OCI-LY7 (cell line): ENCODE measurements at regions not wholly inside any gene's neighbourhood (a gene's known extent, or its start where the extent isn't known, plus 50 kb on each side); places are given as distances from the start of the nearest gene placed in this dataset.

Experiments
- BruUV-seq: library from RNA; stranded (reverse); fragments of 400-500 nt; replicated peaks from 2 replicates; lab custom pipeline; 2021; lab: Mats Ljungman, UMichigan
- CTCF ChIA-PET: fragments of 300-600 bp; sonication (Branson Sonifier 250); formaldehyde crosslinking; loops from one replicate; lab custom pipeline; 2022; ENCODE audit warnings: antibody characterized with exemption; ENCODE audit not compliant: unreplicated experiment; lab: Charles Lee
- POLR2A ChIA-PET: fragments of 300-600 bp; sonication (Branson Sonifier 250); formaldehyde crosslinking; loops from one replicate; lab custom pipeline; 2022; ENCODE audit warnings: antibody characterized with exemption; lab: Charles Lee
- DNase-seq: peaks from one replicate; pipeline ENCODE4 v3.0.0-alpha.2; 2015; ENCODE audit warnings: low spot score
- H2AFZ ChIP-seq: fragments of 200-600 bp; sonication (generic), shearing (Covaris generic); 2 replicates; pipeline ENCODE4 v1.6.1; 2014; ENCODE audit warnings: mild to moderate bottlenecking, antibody characterized with exemption, low read length, moderate library complexity
- H3K27ac ChIP-seq: fragments of 200-600 bp; sonication (generic); 2 replicates; pipeline ENCODE4 v1.5.1; 2014; ENCODE audit warnings: mixed run types, low read depth, mild to moderate bottlenecking, moderate library complexity, low read length, inconsistent platforms; ENCODE audit not compliant: poor library complexity, severe bottlenecking
- H3K36me3 ChIP-seq: fragments of 200-600 bp; sonication (generic); 2 replicates; pipeline ENCODE4 v1.6.1; 2014; ENCODE audit warnings: mild to moderate bottlenecking, antibody characterized with exemption, low read length, moderate library complexity, mixed read lengths; ENCODE audit not compliant: insufficient read depth
- H3K4me1 ChIP-seq: fragments of 200-600 bp; sonication (generic); 2 replicates; pipeline ENCODE4 v1.5.1; 2014; ENCODE audit warnings: mild to moderate bottlenecking, low read length; ENCODE audit not compliant: insufficient read depth, poor library complexity, severe bottlenecking
- H3K4me2 ChIP-seq: fragments of 200-600 bp; sonication (generic); 2 replicates; pipeline ENCODE4 v1.6.1; 2014; ENCODE audit warnings: mild to moderate bottlenecking, low read length
- H3K4me3 ChIP-seq: fragments of 200-600 bp; sonication (generic); 2 replicates; pipeline ENCODE4 v1.5.1; 2014; ENCODE audit warnings: mild to moderate bottlenecking, low read depth, low read length; ENCODE audit not compliant: poor library complexity, severe bottlenecking
- H3K79me2 ChIP-seq: fragments of 200-600 bp; sonication (generic); 2 replicates; pipeline ENCODE4 v1.6.1; 2016; ENCODE audit warnings: low read depth, mild to moderate bottlenecking, low read length, moderate library complexity, mixed read lengths; ENCODE audit not compliant: insufficient read depth
- H3K9me2 ChIP-seq: fragments of 200-600 bp; sonication (generic); 2 replicates; pipeline ENCODE4 v1.6.1; 2016; ENCODE audit warnings: mild to moderate bottlenecking, low read length, mixed read lengths; ENCODE audit not compliant: insufficient read depth
- H3K9me3 ChIP-seq: fragments of 200-600 bp; sonication (generic); 2 replicates; pipeline ENCODE4 v1.6.1; 2014; ENCODE audit warnings: mild to moderate bottlenecking, mixed run types, low read length, mixed read lengths
- H4K20me1 ChIP-seq: fragments of 200-600 bp; sonication (generic); 2 replicates; pipeline ENCODE4 v1.6.1; 2014; ENCODE audit warnings: mild to moderate bottlenecking, antibody characterized with exemption, low read length, moderate library complexity, mixed read lengths; ENCODE audit not compliant: insufficient read depth
- EZH2phosphoT487 ChIP-seq: fragments of 200-600 bp; sonication (generic); IDR thresholded peaks from 2 replicates; pipeline ENCODE4 v1.6.1; 2018; ENCODE audit warnings: low read depth, borderline replicate concordance, mild to moderate bottlenecking, mixed run types, antibody characterized with exemption, low read length, moderate library complexity, mixed read lengths
- intact Hi-C: fragments of 100-400 bp; cut with micrococcal nuclease; formaldehyde crosslinking; loops from one replicate; pipeline ENCODE4 v1.10.0; 2022; ENCODE audit not compliant: unreplicated experiment
- TF ChIP-seq, protein P1 (sequence below): fragments of 200-600 bp; sonication (generic); conservative IDR thresholded peaks from 2 replicates; pipeline ENCODE4 v1.5.1; 2014; ENCODE audit warnings: mild to moderate bottlenecking, antibody characterized with exemption, low read length, moderate library complexity, mixed read lengths

DNA sequence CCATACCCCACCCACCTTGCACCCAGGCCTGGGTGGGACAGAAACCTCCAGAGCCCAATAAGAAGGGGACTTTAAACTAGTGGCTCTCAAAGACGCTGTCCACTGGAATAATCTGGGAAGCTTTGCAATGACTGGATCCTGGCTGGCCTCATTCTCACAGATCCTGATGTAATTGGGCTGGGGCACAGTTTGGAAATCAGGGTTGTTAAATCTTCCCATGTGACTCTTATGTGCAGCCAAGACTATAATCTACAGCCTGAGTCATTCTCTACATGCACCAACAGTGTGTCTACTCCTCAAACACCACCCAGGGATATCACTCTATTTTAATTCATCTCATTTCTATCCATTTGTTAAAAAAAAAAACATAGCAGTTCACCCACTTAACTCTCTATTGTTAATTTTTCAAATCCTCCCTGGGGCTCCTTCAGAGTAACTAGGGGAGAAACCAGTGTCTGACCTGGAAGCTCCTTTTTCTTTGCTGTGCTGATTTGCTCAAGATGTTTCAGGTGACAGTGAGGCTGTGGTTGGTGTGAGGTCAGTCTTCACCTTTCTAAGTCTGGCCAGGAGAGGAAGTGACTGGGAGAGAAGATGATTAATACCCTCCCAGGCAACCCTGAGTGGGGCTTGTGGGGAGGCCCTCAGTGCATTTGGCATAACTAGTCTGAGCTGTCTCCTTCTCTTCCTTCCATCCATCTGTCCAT, 211.6 kb upstream of the SFSWAP start:
- no peaks in the 10 kb centered on the region for H3K9me3 ChIP-seq
- no TSS peak for BruUV-seq
- no peak overlapping the region for H2AFZ ChIP-seq
- no peak overlapping the region for H3K4me3 ChIP-seq
- no peak overlapping the region for H3K4me2 ChIP-seq
- H4K20me1 ChIP-seq, result no peaks in the 10 kb centered on the region
- no peaks in the 10 kb centered on the region for H3K9me2 ChIP-seq
- no peak for DNase-seq
- H3K4me1 ChIP-seq, result no peaks in the 10 kb centered on the region
- no peak overlapping the region for H3K27ac ChIP-seq
- TF ChIP-seq EZH2phosphoT487, result no peak
- TF ChIP-seq, protein P1, sequence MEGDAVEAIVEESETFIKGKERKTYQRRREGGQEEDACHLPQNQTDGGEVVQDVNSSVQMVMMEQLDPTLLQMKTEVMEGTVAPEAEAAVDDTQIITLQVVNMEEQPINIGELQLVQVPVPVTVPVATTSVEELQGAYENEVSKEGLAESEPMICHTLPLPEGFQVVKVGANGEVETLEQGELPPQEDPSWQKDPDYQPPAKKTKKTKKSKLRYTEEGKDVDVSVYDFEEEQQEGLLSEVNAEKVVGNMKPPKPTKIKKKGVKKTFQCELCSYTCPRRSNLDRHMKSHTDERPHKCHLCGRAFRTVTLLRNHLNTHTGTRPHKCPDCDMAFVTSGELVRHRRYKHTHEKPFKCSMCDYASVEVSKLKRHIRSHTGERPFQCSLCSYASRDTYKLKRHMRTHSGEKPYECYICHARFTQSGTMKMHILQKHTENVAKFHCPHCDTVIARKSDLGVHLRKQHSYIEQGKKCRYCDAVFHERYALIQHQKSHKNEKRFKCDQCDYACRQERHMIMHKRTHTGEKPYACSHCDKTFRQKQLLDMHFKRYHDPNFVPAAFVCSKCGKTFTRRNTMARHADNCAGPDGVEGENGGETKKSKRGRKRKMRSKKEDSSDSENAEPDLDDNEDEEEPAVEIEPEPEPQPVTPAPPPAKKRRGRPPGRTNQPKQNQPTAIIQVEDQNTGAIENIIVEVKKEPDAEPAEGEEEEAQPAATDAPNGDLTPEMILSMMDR, result no peak
- H3K79me2 ChIP-seq, result no peaks in the 10 kb centered on the region
- intact Hi-C loops, result no loop called here
- ChIA-PET CTCF (interaction anchor here (0.6 kb wide), 1 partner anchor 9 kb away, joined by 4 read pairs; no protein-coding TSS in a partner anchor), POLR2A (no interaction called here)
- H3K36me3 ChIP-seq, result no peaks in the 10 kb centered on the region

DNA sequence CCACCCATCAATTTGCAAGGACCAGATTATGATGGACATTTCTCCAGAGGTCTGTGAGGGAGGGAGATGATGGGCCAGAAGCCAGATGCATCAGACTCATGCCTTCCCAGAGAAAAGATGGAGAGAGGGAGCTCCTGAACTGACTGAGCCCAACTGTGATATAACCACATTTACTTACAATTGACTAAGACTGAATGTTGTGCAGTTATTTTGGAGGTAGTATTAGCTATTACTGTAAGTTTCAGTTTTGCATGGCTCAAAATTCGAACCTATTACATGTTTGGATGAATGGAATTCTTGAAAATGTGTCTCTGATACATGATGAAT, 211.1 kb upstream of the SFSWAP start:
- Histone ChIP-seq H3K4me1 (no peaks in the 10 kb centered on the region), H4K20me1 (no peaks in the 10 kb centered on the region), H3K79me2 (no peaks in the 10 kb centered on the region), H3K4me2 (no peak overlapping the region), H3K36me3 (no peaks in the 10 kb centered on the region), H3K9me2 (no peaks in the 10 kb centered on the region), H3K27ac (no peak overlapping the region), H3K9me3 (no peaks in the 10 kb centered on the region), H2AFZ (no peak overlapping the region), H3K4me3 (no peak overlapping the region)
- TF ChIP-seq, protein P1, result no peak
- TF ChIP-seq EZH2phosphoT487, result no peak
- no peak for DNase-seq
- POLR2A ChIA-PET, result no interaction called here
- BruUV-seq, result no TSS peak
- intact Hi-C loops, result no loop called here
- CTCF ChIA-PET, result interaction anchor here (0.6 kb wide), 1 partner anchor 9 kb away, joined by 4 read pairs; no protein-coding TSS in a partner anchor

DNA sequence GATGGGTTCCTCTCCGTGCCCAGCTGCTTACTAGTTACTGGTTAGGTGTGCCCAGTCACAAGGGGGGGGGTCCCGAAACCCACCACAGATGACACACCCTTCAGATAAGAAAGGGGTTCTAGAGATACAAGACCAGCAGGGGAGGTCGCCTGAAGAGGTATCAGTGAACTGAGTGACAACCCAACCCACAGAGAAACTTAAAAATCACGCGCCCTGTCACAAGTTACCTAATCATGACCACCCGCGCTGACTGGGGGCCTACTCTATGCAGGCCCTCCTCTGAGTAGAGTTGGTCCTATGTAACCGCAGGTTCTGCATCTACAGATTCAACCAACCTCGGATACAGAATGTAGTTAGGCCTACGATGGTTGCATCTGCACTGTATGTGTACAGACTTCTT, 210.3 kb upstream of the SFSWAP start:
- BruUV-seq, result no TSS peak
- Histone ChIP-seq H3K4me2 (no peak overlapping the region), H3K4me3 (no peak overlapping the region), H2AFZ (no peak overlapping the region), H3K4me1 (no peaks in the 10 kb centered on the region), H3K79me2 (no peaks in the 10 kb centered on the region), H3K36me3 (no peaks in the 10 kb centered on the region), H3K9me2 (no peaks in the 10 kb centered on the region), H3K27ac (no peak overlapping the region), H4K20me1 (no peaks in the 10 kb centered on the region), H3K9me3 (no peaks in the 10 kb centered on the region)
- intact Hi-C loops, result no loop called here
- ChIA-PET POLR2A (no interaction called here), CTCF (no interaction called here)
- no peak for DNase-seq
- TF ChIP-seq, protein P1, result no peak
- TF ChIP-seq EZH2phosphoT487, result no peak
